ENCODE measurements at regions not wholly inside any gene's neighbourhood (a gene's known extent, or its start where the extent isn't known, plus 50 kb on each side); places are given as distances from the start of the nearest gene placed in this dataset.

- Histone ChIP-seq H3K36me3 (ENCODE audit: control insufficient read depth in 2 of 4, insufficient read depth in 4 of 4, low read length in 3 of 4) (no peaks in the 10 kb centered on the region), H3K9me3 (ENCODE audit: insufficient read depth in 2 of 2, low read depth in 1 of 2, low read length in 1 of 2) (no peaks in the 10 kb centered on the region), H4K5ac (ENCODE audit: insufficient read length, low read depth, low read length) (no peak overlapping the region), H3K27me3 (replicated peaks in 1 of 4; ENCODE audit: control insufficient read depth in 3 of 4, extremely low read depth in 1 of 4, insufficient read depth in 3 of 4, low read length in 3 of 4) (no peaks in the 10 kb centered on the region), H2BK5ac (ENCODE audit: low read depth, low read length) (no peak overlapping the region), H3K27ac (ENCODE audit: low read depth, low read length) (no peak overlapping the region), H3K18ac (ENCODE audit: extremely low read depth, low read length) (no peak overlapping the region), H2BK12ac (ENCODE audit: low read depth, low read length) (no peak overlapping the region), H2AK5ac (ENCODE audit: low read depth, low read length) (no peak overlapping the region), H4K20me1 (replicated peaks in 1 of 2; ENCODE audit: control insufficient read depth in 1 of 2, insufficient read depth in 2 of 2, low read length in 2 of 2) (no peaks in the 10 kb centered on the region), H3K79me2 (ENCODE audit: control insufficient read depth in 1 of 2, insufficient read depth in 2 of 2, low read length in 2 of 2) (no peaks in the 10 kb centered on the region), H3K4me3 (ENCODE audit: extremely low read depth in 1 of 4, insufficient read depth in 2 of 4, low read depth in 3 of 4, low read length in 4 of 4) (no peak overlapping the region), H3K23ac (ENCODE audit: insufficient read length) (no peak overlapping the region), H3K23me2 (ENCODE audit: low read depth, low read length) (no peaks in the 10 kb centered on the region), H2AFZ (ENCODE audit: low read length) (no peak overlapping the region), H3K79me1 (ENCODE audit: low read depth, low read length) (no peaks in the 10 kb centered on the region), H3K4ac (replicated peaks; ENCODE audit: insufficient read length, low read depth, low read length) (no peak overlapping the region), H3K9ac (replicated peaks in 1 of 4; ENCODE audit: extremely low read depth in 1 of 4, low read depth in 3 of 4, low read length in 3 of 4) (no peak overlapping the region), H3K4me2 (ENCODE audit: insufficient read depth in 1 of 2, low read depth in 2 of 2, low read length in 2 of 2) (no peak overlapping the region), H2BK20ac (ENCODE audit: low read length) (no peak overlapping the region), H2BK15ac (ENCODE audit: low read length) (no peak overlapping the region), H3K14ac (ENCODE audit: insufficient read length) (no peak overlapping the region), H3K4me1 (replicated peaks in 1 of 4; ENCODE audit: control insufficient read depth in 3 of 4, insufficient read depth in 4 of 4, low read length in 3 of 4) (no peaks in the 10 kb centered on the region), H2BK120ac (replicated peaks; ENCODE audit: low read depth, low read length) (no peak overlapping the region), H3K56ac (replicated peaks; ENCODE audit: insufficient read length, low read depth, low read length) (no peak overlapping the region), H4K91ac (replicated peaks; ENCODE audit: insufficient read length, low read length) (no peak overlapping the region), H4K8ac (ENCODE audit: extremely low read depth, insufficient read depth, low read length) (no peak overlapping the region)
- POLR2A ChIA-PET (ENCODE audit: partially characterized antibody): no interaction called here
- CTCF ChIA-PET (ENCODE audit: partially characterized antibody): interaction anchor here (0.6 to 1.2 kb wide), 2 partner anchors 19 to 68 kb away, joined by 3 read pairs; no protein-coding TSS in a partner anchor
- WGBS, 2 experiments (ENCODE audit: extremely low coverage in 1 of 2, insufficient coverage in 1 of 2, insufficient read length in 1 of 2, insufficient replicate concordance in 2 of 2, low coverage in 1 of 2, low lambda C conversion rate in 2 of 2, missing lambda C conversion rate in 1 of 2): 94% methylated on average over 2 of the region's 2 CpGs; no CpG with 5 or more reads in 1 of the 2 experiments
- DNase-seq (ENCODE audit: low read depth in 1 of 2, low spot score in 2 of 2) (no peak), FAIRE-seq (no peak)
- no peak for TF ChIP-seq FOSL1 (IDR thresholded peaks at IDR 0.05; ENCODE audit: insufficient read depth, low read depth, low read length)
- no peak for TF ChIP-seq CHD2 (IDR thresholded peaks at IDR 0.05; ENCODE audit: low read length)
- TF ChIP-seq TEAD4 (IDR thresholded peaks at IDR 0.05; ENCODE audit: low read depth, low read length): no peak
- no peak for TF ChIP-seq POLR2AphosphoS5 (IDR thresholded peaks at IDR 0.05; ENCODE audit: low read depth, low read length)
- no peak for TF ChIP-seq EZH2 (IDR thresholded peaks at IDR 0.05; ENCODE audit: low read depth, low read length, severe bottlenecking)
These were observed 231.2 kb upstream of the USP24 start for GRCh38 chr1:55446351-55446750.
